ENCODE measurements at regions not wholly inside any gene's neighbourhood (a gene's known extent, or its start where the extent isn't known, plus 50 kb on each side); places are given as distances from the start of the nearest gene placed in this dataset.

- Histone ChIP-seq H3K27me3 (ENCODE audit: insufficient read depth, low read depth) (no peaks in the 10 kb centered on the region), H3K9me3 (ENCODE audit: insufficient read depth, low read depth) (no peaks in the 10 kb centered on the region), H3K9me2 (ENCODE audit: insufficient read depth) (peaks cover 5% of the 10 kb centered on the region; the same call in 1 of the 2 replicates), H3K79me2 (ENCODE audit: low read depth) (no peaks in the 10 kb centered on the region), H3K4me3 (no peak overlapping the region), H4K20me1 (ENCODE audit: insufficient read depth) (no peaks in the 10 kb centered on the region), H3K4me1 (replicated peaks; ENCODE audit: insufficient read depth) (no peaks in the 10 kb centered on the region), H3K4me2 (no peak overlapping the region), H2AFZ (no peak overlapping the region), H3K27ac (no peak overlapping the region), H3F3A (ENCODE audit: insufficient read depth, low read depth) (no peaks in the 10 kb centered on the region), H3K36me3 (ENCODE audit: low read depth) (no peaks in the 10 kb centered on the region)
- DNase-seq: no peak
- CTCF ChIA-PET: no interaction called here
- POLR2A ChIA-PET (ENCODE audit: unreplicated experiment): no interaction called here
- TF ChIP-seq EZH2 (IDR thresholded peaks at IDR 0.05; ENCODE audit: low read depth): no peak
- TF ChIP-seq, protein P1, sequence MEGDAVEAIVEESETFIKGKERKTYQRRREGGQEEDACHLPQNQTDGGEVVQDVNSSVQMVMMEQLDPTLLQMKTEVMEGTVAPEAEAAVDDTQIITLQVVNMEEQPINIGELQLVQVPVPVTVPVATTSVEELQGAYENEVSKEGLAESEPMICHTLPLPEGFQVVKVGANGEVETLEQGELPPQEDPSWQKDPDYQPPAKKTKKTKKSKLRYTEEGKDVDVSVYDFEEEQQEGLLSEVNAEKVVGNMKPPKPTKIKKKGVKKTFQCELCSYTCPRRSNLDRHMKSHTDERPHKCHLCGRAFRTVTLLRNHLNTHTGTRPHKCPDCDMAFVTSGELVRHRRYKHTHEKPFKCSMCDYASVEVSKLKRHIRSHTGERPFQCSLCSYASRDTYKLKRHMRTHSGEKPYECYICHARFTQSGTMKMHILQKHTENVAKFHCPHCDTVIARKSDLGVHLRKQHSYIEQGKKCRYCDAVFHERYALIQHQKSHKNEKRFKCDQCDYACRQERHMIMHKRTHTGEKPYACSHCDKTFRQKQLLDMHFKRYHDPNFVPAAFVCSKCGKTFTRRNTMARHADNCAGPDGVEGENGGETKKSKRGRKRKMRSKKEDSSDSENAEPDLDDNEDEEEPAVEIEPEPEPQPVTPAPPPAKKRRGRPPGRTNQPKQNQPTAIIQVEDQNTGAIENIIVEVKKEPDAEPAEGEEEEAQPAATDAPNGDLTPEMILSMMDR (conservative IDR thresholded peaks at IDR 0.05): no peak
- BruUV-seq (replicated peaks): no TSS peak
- intact Hi-C loops (cut with micrococcal nuclease; ENCODE audit: unreplicated experiment): no loop called here
Observed at GRCh38 chr7:115812794-115813193, 217.8 kb downstream of the TFEC start.

DNA sequence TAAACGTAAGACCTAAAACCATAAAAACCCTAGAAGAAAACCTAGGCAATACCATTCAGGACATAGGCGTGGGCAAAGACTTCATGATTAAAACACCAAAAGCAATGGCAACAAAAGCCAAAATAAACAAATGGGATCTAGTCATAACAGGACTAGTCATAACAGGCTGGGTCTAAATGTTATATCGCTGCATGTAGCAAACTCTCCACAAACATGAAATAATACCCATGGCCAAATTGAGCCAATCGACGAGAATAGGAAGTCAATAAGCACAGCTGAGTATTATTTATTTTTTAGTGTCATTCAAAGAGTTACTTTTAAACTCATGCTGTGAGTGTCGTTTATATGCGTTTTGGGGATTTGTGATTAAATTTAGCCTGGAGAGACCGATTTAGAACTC, 225.1 kb downstream of the TFEC start:
- BruUV-seq (replicated peaks): no TSS peak
- Histone ChIP-seq H2AFZ (no peak overlapping the region), H3F3A (ENCODE audit: insufficient read depth, low read depth) (no peaks in the 10 kb centered on the region), H3K9me2 (ENCODE audit: insufficient read depth) (no peaks in the 10 kb centered on the region), H3K27ac (no peak overlapping the region), H3K4me3 (no peak overlapping the region), H3K4me1 (replicated peaks; ENCODE audit: insufficient read depth) (no peaks in the 10 kb centered on the region), H3K4me2 (no peak overlapping the region), H3K79me2 (ENCODE audit: low read depth) (no peaks in the 10 kb centered on the region), H4K20me1 (ENCODE audit: insufficient read depth) (no peaks in the 10 kb centered on the region), H3K27me3 (ENCODE audit: insufficient read depth, low read depth) (no peaks in the 10 kb centered on the region), H3K36me3 (ENCODE audit: low read depth) (no peaks in the 10 kb centered on the region), H3K9me3 (ENCODE audit: insufficient read depth, low read depth) (no peaks in the 10 kb centered on the region)
- CTCF ChIA-PET: no interaction called here
- no peak for TF ChIP-seq EZH2 (IDR thresholded peaks at IDR 0.05; ENCODE audit: low read depth)
- TF ChIP-seq, protein P1 (conservative IDR thresholded peaks at IDR 0.05): no peak
- POLR2A ChIA-PET (ENCODE audit: unreplicated experiment): no interaction called here
- intact Hi-C loops (cut with micrococcal nuclease; ENCODE audit: unreplicated experiment): no loop called here
- no peak for DNase-seq

- no TSS peak for BruUV-seq (replicated peaks)
- H3K4me2 ChIP-seq: no peak overlapping the region
- no peaks in the 10 kb centered on the region for H4K20me1 ChIP-seq (ENCODE audit: insufficient read depth)
- no peak overlapping the region for H2AFZ ChIP-seq
- no peak for TF ChIP-seq EZH2 (IDR thresholded peaks at IDR 0.05; ENCODE audit: low read depth)
- TF ChIP-seq, protein P1 (conservative IDR thresholded peaks at IDR 0.05): no peak
- no peak overlapping the region for H3K4me3 ChIP-seq
- no peaks in the 10 kb centered on the region for H3K79me2 ChIP-seq (ENCODE audit: low read depth)
- H3K36me3 ChIP-seq (ENCODE audit: low read depth): no peaks in the 10 kb centered on the region
- H3F3A ChIP-seq (ENCODE audit: insufficient read depth, low read depth): no peaks in the 10 kb centered on the region
- no peaks in the 10 kb centered on the region for H3K4me1 ChIP-seq (replicated peaks; ENCODE audit: insufficient read depth)
- no peak overlapping the region for H3K27ac ChIP-seq
- POLR2A ChIA-PET (ENCODE audit: unreplicated experiment): no interaction called here
- intact Hi-C loops (cut with micrococcal nuclease; ENCODE audit: unreplicated experiment): no loop called here
- CTCF ChIA-PET: interaction anchor here (0.6 kb wide), 1 partner anchor 1777 kb away, joined by 4 read pairs; no protein-coding TSS in a partner anchor
- H3K9me3 ChIP-seq (ENCODE audit: insufficient read depth, low read depth): no peaks in the 10 kb centered on the region
- no peak for DNase-seq
- H3K9me2 ChIP-seq (ENCODE audit: insufficient read depth): no peaks in the 10 kb centered on the region
- H3K27me3 ChIP-seq (ENCODE audit: insufficient read depth, low read depth): no peaks in the 10 kb centered on the region
Observed at GRCh38 chr7:115802415-115802814, 228.1 kb downstream of the TFEC start.

Data from PC-9 (cell line).